C4-2B (cell line): ENCODE measurements at regions not wholly inside any gene's neighbourhood (a gene's known extent, or its start where the extent isn't known, plus 50 kb on each side); places are given as distances from the start of the nearest gene placed in this dataset.

ENCODE experiments used
- ZFX ChIP-seq: fragments of 450-650 bp; IDR thresholded peaks from 2 replicates; pipeline ENCODE4 v1.6.1; 2017
- TF ChIP-seq, protein P1 (sequence below): fragments of 450-650 bp; conservative IDR thresholded peaks from 2 replicates; pipeline ENCODE4 v1.5.1; 2017; ENCODE audit warnings: mild to moderate bottlenecking

GRCh38 chr22:48896766-48897644 lies 930.7 kb downstream of the BRD1 start:
- TF ChIP-seq, protein P1, sequence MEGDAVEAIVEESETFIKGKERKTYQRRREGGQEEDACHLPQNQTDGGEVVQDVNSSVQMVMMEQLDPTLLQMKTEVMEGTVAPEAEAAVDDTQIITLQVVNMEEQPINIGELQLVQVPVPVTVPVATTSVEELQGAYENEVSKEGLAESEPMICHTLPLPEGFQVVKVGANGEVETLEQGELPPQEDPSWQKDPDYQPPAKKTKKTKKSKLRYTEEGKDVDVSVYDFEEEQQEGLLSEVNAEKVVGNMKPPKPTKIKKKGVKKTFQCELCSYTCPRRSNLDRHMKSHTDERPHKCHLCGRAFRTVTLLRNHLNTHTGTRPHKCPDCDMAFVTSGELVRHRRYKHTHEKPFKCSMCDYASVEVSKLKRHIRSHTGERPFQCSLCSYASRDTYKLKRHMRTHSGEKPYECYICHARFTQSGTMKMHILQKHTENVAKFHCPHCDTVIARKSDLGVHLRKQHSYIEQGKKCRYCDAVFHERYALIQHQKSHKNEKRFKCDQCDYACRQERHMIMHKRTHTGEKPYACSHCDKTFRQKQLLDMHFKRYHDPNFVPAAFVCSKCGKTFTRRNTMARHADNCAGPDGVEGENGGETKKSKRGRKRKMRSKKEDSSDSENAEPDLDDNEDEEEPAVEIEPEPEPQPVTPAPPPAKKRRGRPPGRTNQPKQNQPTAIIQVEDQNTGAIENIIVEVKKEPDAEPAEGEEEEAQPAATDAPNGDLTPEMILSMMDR: no peak
- TF ChIP-seq ZFX: no peak
